OCI-LY7 (cell line): ENCODE measurements at regions not wholly inside any gene's neighbourhood (a gene's known extent, or its start where the extent isn't known, plus 50 kb on each side); places are given as distances from the start of the nearest gene placed in this dataset.
"Not testable (repeated sequence)": the region's sequence is repeated elsewhere in the genome, so short reads cannot be mapped to it uniquely, and the experiment has no call there.

ENCODE experiments used
- BruUV-seq: library from RNA; stranded (reverse); fragments of 400-500 nt; replicated peaks from 2 replicates; lab custom pipeline; 2021; lab: Mats Ljungman, UMichigan
- CTCF ChIA-PET: fragments of 300-600 bp; sonication (Branson Sonifier 250); formaldehyde crosslinking; loops from one replicate; lab custom pipeline; 2022; ENCODE audit warnings: antibody characterized with exemption; ENCODE audit not compliant: unreplicated experiment; lab: Charles Lee
- POLR2A ChIA-PET: fragments of 300-600 bp; sonication (Branson Sonifier 250); formaldehyde crosslinking; loops from one replicate; lab custom pipeline; 2022; ENCODE audit warnings: antibody characterized with exemption; lab: Charles Lee
- DNase-seq: peaks from one replicate; pipeline ENCODE4 v3.0.0-alpha.2; 2015; ENCODE audit warnings: low spot score
- H2AFZ ChIP-seq: fragments of 200-600 bp; sonication (generic), shearing (Covaris generic); 2 replicates; pipeline ENCODE4 v1.6.1; 2014; ENCODE audit warnings: mild to moderate bottlenecking, antibody characterized with exemption, low read length, moderate library complexity
- H3K27ac ChIP-seq: fragments of 200-600 bp; sonication (generic); 2 replicates; pipeline ENCODE4 v1.5.1; 2014; ENCODE audit warnings: mixed run types, low read depth, mild to moderate bottlenecking, moderate library complexity, low read length, inconsistent platforms; ENCODE audit not compliant: poor library complexity, severe bottlenecking
- H3K36me3 ChIP-seq: fragments of 200-600 bp; sonication (generic); 2 replicates; pipeline ENCODE4 v1.6.1; 2014; ENCODE audit warnings: mild to moderate bottlenecking, antibody characterized with exemption, low read length, moderate library complexity, mixed read lengths; ENCODE audit not compliant: insufficient read depth
- H3K4me1 ChIP-seq: fragments of 200-600 bp; sonication (generic); 2 replicates; pipeline ENCODE4 v1.5.1; 2014; ENCODE audit warnings: mild to moderate bottlenecking, low read length; ENCODE audit not compliant: insufficient read depth, poor library complexity, severe bottlenecking
- H3K4me2 ChIP-seq: fragments of 200-600 bp; sonication (generic); 2 replicates; pipeline ENCODE4 v1.6.1; 2014; ENCODE audit warnings: mild to moderate bottlenecking, low read length
- H3K4me3 ChIP-seq: fragments of 200-600 bp; sonication (generic); 2 replicates; pipeline ENCODE4 v1.5.1; 2014; ENCODE audit warnings: mild to moderate bottlenecking, low read depth, low read length; ENCODE audit not compliant: poor library complexity, severe bottlenecking
- H3K79me2 ChIP-seq: fragments of 200-600 bp; sonication (generic); 2 replicates; pipeline ENCODE4 v1.6.1; 2016; ENCODE audit warnings: low read depth, mild to moderate bottlenecking, low read length, moderate library complexity, mixed read lengths; ENCODE audit not compliant: insufficient read depth
- H3K9me2 ChIP-seq: fragments of 200-600 bp; sonication (generic); 2 replicates; pipeline ENCODE4 v1.6.1; 2016; ENCODE audit warnings: mild to moderate bottlenecking, low read length, mixed read lengths; ENCODE audit not compliant: insufficient read depth
- H3K9me3 ChIP-seq: fragments of 200-600 bp; sonication (generic); 2 replicates; pipeline ENCODE4 v1.6.1; 2014; ENCODE audit warnings: mild to moderate bottlenecking, mixed run types, low read length, mixed read lengths
- H4K20me1 ChIP-seq: fragments of 200-600 bp; sonication (generic); 2 replicates; pipeline ENCODE4 v1.6.1; 2014; ENCODE audit warnings: mild to moderate bottlenecking, antibody characterized with exemption, low read length, moderate library complexity, mixed read lengths; ENCODE audit not compliant: insufficient read depth
- CTCF ChIP-seq: fragments of 200-600 bp; sonication (generic); conservative IDR thresholded peaks from 2 replicates; pipeline ENCODE4 v1.5.1; 2014; ENCODE audit warnings: mild to moderate bottlenecking, antibody characterized with exemption, low read length, moderate library complexity, mixed read lengths
- EZH2phosphoT487 ChIP-seq: fragments of 200-600 bp; sonication (generic); IDR thresholded peaks from 2 replicates; pipeline ENCODE4 v1.6.1; 2018; ENCODE audit warnings: low read depth, borderline replicate concordance, mild to moderate bottlenecking, mixed run types, antibody characterized with exemption, low read length, moderate library complexity, mixed read lengths
- intact Hi-C: fragments of 100-400 bp; cut with micrococcal nuclease; formaldehyde crosslinking; loops from one replicate; pipeline ENCODE4 v1.10.0; 2022; ENCODE audit not compliant: unreplicated experiment

DNA sequence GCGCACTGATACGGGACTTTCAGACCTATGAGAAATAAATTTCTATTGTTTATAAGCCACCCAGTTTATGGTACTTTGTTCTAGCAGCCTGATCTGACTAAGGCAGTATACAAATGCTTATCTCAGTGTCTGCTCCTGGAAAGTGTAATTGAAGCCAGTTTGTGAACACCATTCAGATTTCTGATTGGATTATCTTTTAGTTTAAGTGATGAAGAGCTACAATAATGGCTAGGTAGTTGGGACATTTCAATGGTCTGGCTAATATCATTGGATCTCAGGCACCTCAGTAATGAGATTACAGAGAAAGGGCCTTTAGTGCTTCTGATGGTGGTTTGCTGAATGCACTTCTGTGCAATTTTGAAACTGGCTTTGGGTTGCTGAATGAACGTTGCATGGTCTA lies 133.5 kb downstream of the PSAT1 start:
- H3K79me2 ChIP-seq = no peaks in the 10 kb centered on the region
- no peaks in the 10 kb centered on the region for H3K9me2 ChIP-seq
- ChIA-PET POLR2A (no interaction called here), CTCF (no interaction called here)
- H4K20me1 ChIP-seq = no peaks in the 10 kb centered on the region
- H2AFZ ChIP-seq = no peak overlapping the region
- no peak overlapping the region for H3K27ac ChIP-seq
- H3K4me2 ChIP-seq = no peak overlapping the region
- H3K36me3 ChIP-seq = no peaks in the 10 kb centered on the region
- BruUV-seq = no TSS peak
- intact Hi-C loops = loop anchor here (10.0 kb wide), 1 partner anchor 174 kb away; no protein-coding TSS in a partner anchor
- DNase-seq = no peak
- no peak for TF ChIP-seq CTCF
- no peak for TF ChIP-seq EZH2phosphoT487
- no peaks in the 10 kb centered on the region for H3K4me1 ChIP-seq
- no peaks in the 10 kb centered on the region for H3K9me3 ChIP-seq
- H3K4me3 ChIP-seq = no peak overlapping the region

GRCh38 chr9:78431039-78431438 lies 134.1 kb downstream of the PSAT1 start:
- CTCF ChIA-PET = not testable (repeated sequence)

DNA sequence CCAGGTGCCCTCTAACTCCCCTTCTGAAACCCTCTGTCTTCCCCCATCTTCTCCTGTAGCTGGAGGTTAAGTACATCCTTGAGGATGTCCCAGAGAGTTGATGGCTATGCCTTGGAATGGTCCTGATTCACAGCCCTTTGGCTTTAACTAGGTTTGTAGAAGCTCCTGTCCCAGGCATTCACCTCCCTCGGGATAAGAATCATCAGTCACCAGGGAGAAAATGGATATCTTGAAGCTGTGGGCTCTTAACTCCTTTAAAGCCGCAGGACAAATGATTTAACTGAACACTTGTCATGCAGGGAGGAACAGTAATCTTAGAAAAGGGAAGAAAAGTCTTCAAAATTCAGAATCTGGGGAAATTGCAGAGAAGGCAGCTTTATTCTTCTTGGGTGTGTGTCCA lies 139.9 kb downstream of the PSAT1 start:
- DNase-seq = no peak
- intact Hi-C loops = loop anchor here (10.0 kb wide), 1 partner anchor 168 kb away; no protein-coding TSS in a partner anchor
- BruUV-seq = no TSS peak
- Histone ChIP-seq H3K36me3 (no peaks in the 10 kb centered on the region), H3K79me2 (no peaks in the 10 kb centered on the region), H3K9me2 (no peaks in the 10 kb centered on the region), H3K27ac (no peak overlapping the region), H2AFZ (no peak overlapping the region), H3K9me3 (no peaks in the 10 kb centered on the region), H3K4me1 (no peaks in the 10 kb centered on the region), H3K4me2 (no peak overlapping the region), H3K4me3 (no peak overlapping the region), H4K20me1 (no peaks in the 10 kb centered on the region)
- no peak for TF ChIP-seq EZH2phosphoT487
- no peak for TF ChIP-seq CTCF
- CTCF ChIA-PET = no interaction called here
- POLR2A ChIA-PET = no interaction called here

More at GRCh38 chr9:78431039-78431438, 134.1 kb downstream of the PSAT1 start:
- intact Hi-C loops = loop anchor here (10.0 kb wide), 1 partner anchor 174 kb away; no protein-coding TSS in a partner anchor
- H3K4me2 ChIP-seq, POLR2A ChIA-PET, H3K9me2 ChIP-seq, BruUV-seq, H3K36me3 ChIP-seq, DNase-seq, H4K20me1 ChIP-seq, H3K79me2 ChIP-seq, H3K27ac ChIP-seq, H3K9me3 ChIP-seq, H2AFZ ChIP-seq, H3K4me1 ChIP-seq, H3K4me3 ChIP-seq: not testable (repeated sequence)
